ENCODE measurements at regions not wholly inside any gene's neighbourhood (a gene's known extent, or its start where the extent isn't known, plus 50 kb on each side); places are given as distances from the start of the nearest gene placed in this dataset.
"Not testable (repeated sequence)": the region's sequence is repeated elsewhere in the genome, so short reads cannot be mapped to it uniquely, and the experiment has no call there.

GRCh38 chr7:16265863-16266458 lies 155.4 kb downstream of the CRPPA start:
- H3K9me3 ChIP-seq (ENCODE audit: insufficient read depth, low read length, severe bottlenecking): no peaks in the 10 kb centered on the region

GRCh38 chr7:16264823-16265804 lies 156.2 kb downstream of the CRPPA start:
- DNase-seq: no peak
- H3K9ac ChIP-seq (ENCODE audit: low read depth, low read length): no peak overlapping the region
- H4K20me1 ChIP-seq (ENCODE audit: insufficient read depth, low read length): no peaks in the 10 kb centered on the region
- H3K4me2 ChIP-seq (ENCODE audit: insufficient read depth, low read length): no peak overlapping the region
- H3K36me3 ChIP-seq (ENCODE audit: insufficient read depth, low read length): no peaks in the 10 kb centered on the region
- ATAC-seq (ENCODE audit: insufficient read depth, low read depth): no peak
- no peak overlapping the region for H3K27ac ChIP-seq (ENCODE audit: low read length)
- H3K9me3 ChIP-seq (ENCODE audit: insufficient read depth, low read length, severe bottlenecking): no peaks in the 10 kb centered on the region
- H2AFZ ChIP-seq (ENCODE audit: low read depth, low read length): no peak overlapping the region
- no peak overlapping the region for H3K4me3 ChIP-seq (ENCODE audit: low read depth in 1 of 2, low read length in 2 of 2)
- no peaks in the 10 kb centered on the region for H3K27me3 ChIP-seq (ENCODE audit: insufficient read depth, low read length, poor library complexity)
- no peaks in the 10 kb centered on the region for H3K79me2 ChIP-seq (ENCODE audit: insufficient read depth, low read length)
- TF ChIP-seq EZH2 (IDR thresholded peaks at IDR 0.05; ENCODE audit: borderline replicate concordance, low read depth, low read length, severe bottlenecking) (no peak), CTCF (IDR thresholded peaks at IDR 0.05; ENCODE audit: borderline replicate concordance, extremely low read depth, low read length, poor library complexity, severe bottlenecking) (no peak)
- H3K4me1 ChIP-seq (ENCODE audit: insufficient read depth, low read length): no peaks in the 10 kb centered on the region

More at GRCh38 chr7:16265863-16266458, 155.4 kb downstream of the CRPPA start:
- no peaks in the 10 kb centered on the region for H3K27me3 ChIP-seq (ENCODE audit: insufficient read depth, low read length, poor library complexity)
- DNase-seq (no peak), ATAC-seq (ENCODE audit: insufficient read depth, low read depth) (no peak)
- H3K36me3 ChIP-seq (ENCODE audit: insufficient read depth, low read length): no peaks in the 10 kb centered on the region
- no peaks in the 10 kb centered on the region for H4K20me1 ChIP-seq (ENCODE audit: insufficient read depth, low read length)
- no peak overlapping the region for H3K9ac ChIP-seq (ENCODE audit: low read depth, low read length)
- TF ChIP-seq EZH2 (IDR thresholded peaks at IDR 0.05; ENCODE audit: borderline replicate concordance, low read depth, low read length, severe bottlenecking): no peak
- TF ChIP-seq CTCF (IDR thresholded peaks at IDR 0.05; ENCODE audit: borderline replicate concordance, extremely low read depth, low read length, poor library complexity, severe bottlenecking): no peak
- H2AFZ ChIP-seq (ENCODE audit: low read depth, low read length): no peak overlapping the region
- H3K4me1 ChIP-seq (ENCODE audit: insufficient read depth, low read length): no peaks in the 10 kb centered on the region
- H3K79me2 ChIP-seq (ENCODE audit: insufficient read depth, low read length): no peaks in the 10 kb centered on the region
- no peak overlapping the region for H3K27ac ChIP-seq (ENCODE audit: low read length)
- no peak overlapping the region for H3K4me2 ChIP-seq (ENCODE audit: insufficient read depth, low read length)
- H3K4me3 ChIP-seq (ENCODE audit: low read depth in 1 of 2, low read length in 2 of 2): no peak overlapping the region

DNA sequence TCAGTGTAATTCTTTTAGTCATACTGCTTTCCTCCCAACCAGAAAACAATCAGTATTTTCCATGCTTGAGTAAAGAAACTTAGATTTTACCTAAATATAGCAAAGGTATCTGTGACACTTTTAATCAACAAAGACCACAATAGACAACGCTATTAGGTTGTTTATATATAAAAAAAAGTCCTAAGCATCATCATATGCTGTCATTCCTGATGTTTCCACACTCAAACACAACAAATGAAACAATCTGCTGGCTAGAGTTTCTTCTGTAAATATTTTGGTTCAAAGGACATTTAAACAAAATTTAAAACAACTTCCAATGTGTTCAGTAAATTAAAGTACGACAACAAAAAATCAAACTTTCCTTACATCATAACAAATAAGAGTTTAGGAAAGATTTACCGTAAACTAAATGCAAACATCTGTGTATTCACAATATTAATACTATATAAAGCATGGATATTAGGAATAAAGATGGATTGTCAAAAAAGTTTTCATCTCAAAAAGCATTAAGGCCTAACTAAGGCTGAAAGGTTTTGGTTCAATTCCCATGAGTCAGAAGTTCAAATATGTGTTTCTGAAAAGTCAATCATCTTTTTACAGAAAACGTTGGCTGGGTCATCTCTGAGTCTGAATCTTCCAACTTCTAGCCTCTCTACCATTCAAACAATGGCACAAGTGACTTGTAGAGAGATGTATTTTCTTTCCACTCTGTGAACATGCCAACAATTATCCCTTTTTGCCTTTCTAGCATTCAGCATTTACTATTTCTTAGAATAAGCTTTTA lies 157.1 kb downstream of the CRPPA start:
- ATAC-seq (ENCODE audit: insufficient read depth, low read depth): no peak

GRCh38 chr7:16263377-16263776 lies 158.0 kb downstream of the CRPPA start:
- H3K36me3 ChIP-seq (ENCODE audit: insufficient read depth, low read length); H3K9ac ChIP-seq (ENCODE audit: low read depth, low read length); DNase-seq; H2AFZ ChIP-seq (ENCODE audit: low read depth, low read length); H3K4me2 ChIP-seq (ENCODE audit: insufficient read depth, low read length); H4K20me1 ChIP-seq (ENCODE audit: insufficient read depth, low read length); H3K79me2 ChIP-seq (ENCODE audit: insufficient read depth, low read length); H3K4me1 ChIP-seq (ENCODE audit: insufficient read depth, low read length); H3K27ac ChIP-seq (ENCODE audit: low read length); H3K4me3 ChIP-seq (ENCODE audit: low read depth in 1 of 2, low read length in 2 of 2); H3K27me3 ChIP-seq (ENCODE audit: insufficient read depth, low read length, poor library complexity); ATAC-seq (ENCODE audit: insufficient read depth, low read depth); H3K9me3 ChIP-seq (ENCODE audit: insufficient read depth, low read length, severe bottlenecking): not testable (repeated sequence)

More for the DNA sequence above, 157.1 kb downstream of the CRPPA start:
- H3K9ac ChIP-seq (ENCODE audit: low read depth, low read length): no peak overlapping the region
- H3K27ac ChIP-seq (ENCODE audit: low read length): no peak overlapping the region
- no peaks in the 10 kb centered on the region for H3K4me1 ChIP-seq (ENCODE audit: insufficient read depth, low read length)
- H3K79me2 ChIP-seq (ENCODE audit: insufficient read depth, low read length): no peaks in the 10 kb centered on the region
- H3K9me3 ChIP-seq (ENCODE audit: insufficient read depth, low read length, severe bottlenecking): no peaks in the 10 kb centered on the region
- H4K20me1 ChIP-seq (ENCODE audit: insufficient read depth, low read length): no peaks in the 10 kb centered on the region
- no peak for TF ChIP-seq CTCF (IDR thresholded peaks at IDR 0.05; ENCODE audit: borderline replicate concordance, extremely low read depth, low read length, poor library complexity, severe bottlenecking)
- TF ChIP-seq EZH2 (IDR thresholded peaks at IDR 0.05; ENCODE audit: borderline replicate concordance, low read depth, low read length, severe bottlenecking): no peak
- H3K27me3 ChIP-seq (ENCODE audit: insufficient read depth, low read length, poor library complexity): no peaks in the 10 kb centered on the region
- H3K36me3 ChIP-seq (ENCODE audit: insufficient read depth, low read length): no peaks in the 10 kb centered on the region
- H2AFZ ChIP-seq (ENCODE audit: low read depth, low read length): no peak overlapping the region
- H3K4me2 ChIP-seq (ENCODE audit: insufficient read depth, low read length): no peak overlapping the region
- DNase-seq: no peak
- no peak overlapping the region for H3K4me3 ChIP-seq (ENCODE audit: low read depth in 1 of 2, low read length in 2 of 2)
